ENCODE measurements at regions not wholly inside any gene's neighbourhood (a gene's known extent, or its start where the extent isn't known, plus 50 kb on each side); places are given as distances from the start of the nearest gene placed in this dataset.
"Not testable (repeated sequence)": the region's sequence is repeated elsewhere in the genome, so short reads cannot be mapped to it uniquely, and the experiment has no call there.

GRCh38 chr18:8912348-8913326, 189.9 kb upstream of the NDUFV2 start:
- DNase-seq = no peak

GRCh38 chr18:8913606-8914403, 188.7 kb upstream of the NDUFV2 start:
- not testable (repeated sequence) for DNase-seq

- DNase-seq = not testable (repeated sequence)
These were observed 187.9 kb upstream of the NDUFV2 start for GRCh38 chr18:8914404-8915264.

- not testable (repeated sequence) for DNase-seq
These were observed 181.4 kb upstream of the NDUFV2 start for GRCh38 chr18:8920856-8921787.

- DNase-seq = no peak
These were observed 176.0 kb upstream of the NDUFV2 start for GRCh38 chr18:8926464-8926863.

- DNase-seq = no peak
These were observed 174.5 kb upstream of the NDUFV2 start for GRCh38 chr18:8928044-8928443.

GRCh38 chr18:8928847-8929780, 173.4 kb upstream of the NDUFV2 start:
- DNase-seq = no peak

GRCh38 chr18:8930990-8931616, 171.4 kb upstream of the NDUFV2 start:
- no peak for DNase-seq

GRCh38 chr18:8932866-8933265, 169.6 kb upstream of the NDUFV2 start:
- DNase-seq = no peak

GRCh38 chr18:8933714-8934284, 168.7 kb upstream of the NDUFV2 start:
- no peak for DNase-seq

- not testable (repeated sequence) for DNase-seq
These were observed 167.2 kb upstream of the NDUFV2 start for GRCh38 chr18:8935346-8935745.

GRCh38 chr18:8936619-8937018, 165.9 kb upstream of the NDUFV2 start:
- DNase-seq = no peak

- no peak for DNase-seq
These were observed 165.1 kb upstream of the NDUFV2 start for GRCh38 chr18:8937160-8938094.

- DNase-seq = no peak
These were observed 163.7 kb upstream of the NDUFV2 start for GRCh38 chr18:8938817-8939216.

GRCh38 chr18:8942021-8942908, 160.2 kb upstream of the NDUFV2 start:
- no peak for DNase-seq
